GM18520 (cell line): ENCODE measurements at regions not wholly inside any gene's neighbourhood (a gene's known extent, or its start where the extent isn't known, plus 50 kb on each side); places are given as distances from the start of the nearest gene placed in this dataset.
A peak's percentile ranks its signal among the peaks of the same experiment; 100 is the strongest.
"Not testable (repeated sequence)": the region's sequence is repeated elsewhere in the genome, so short reads cannot be mapped to it uniquely, and the experiment has no call there.

ENCODE experiments used
- ATAC-seq: cut with Tn5 transposase; IDR thresholded peaks from one replicate; pipeline ENCODE4 v1.9.1; 2021; ENCODE audit not compliant: unreplicated experiment

DNA sequence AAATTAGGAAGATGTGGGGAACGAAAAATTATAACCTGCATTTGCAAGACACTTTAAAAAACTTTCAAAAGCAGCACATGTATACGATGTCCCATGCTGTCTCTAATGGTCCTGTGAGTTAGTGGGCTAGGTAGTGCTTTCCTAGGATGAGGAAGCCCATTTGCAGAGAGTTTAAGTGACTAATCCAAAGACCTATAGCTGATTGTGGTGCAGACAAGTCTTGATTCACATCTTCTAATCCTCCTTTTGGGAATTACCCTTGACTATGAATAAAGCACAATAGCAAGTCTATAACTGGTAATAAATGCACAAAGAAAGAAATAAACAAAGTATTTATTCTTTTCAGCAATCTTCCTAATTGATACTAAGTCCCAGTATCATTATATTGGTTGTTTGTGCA lies 234.6 kb upstream of the FANCL start:
- no peak for ATAC-seq

DNA sequence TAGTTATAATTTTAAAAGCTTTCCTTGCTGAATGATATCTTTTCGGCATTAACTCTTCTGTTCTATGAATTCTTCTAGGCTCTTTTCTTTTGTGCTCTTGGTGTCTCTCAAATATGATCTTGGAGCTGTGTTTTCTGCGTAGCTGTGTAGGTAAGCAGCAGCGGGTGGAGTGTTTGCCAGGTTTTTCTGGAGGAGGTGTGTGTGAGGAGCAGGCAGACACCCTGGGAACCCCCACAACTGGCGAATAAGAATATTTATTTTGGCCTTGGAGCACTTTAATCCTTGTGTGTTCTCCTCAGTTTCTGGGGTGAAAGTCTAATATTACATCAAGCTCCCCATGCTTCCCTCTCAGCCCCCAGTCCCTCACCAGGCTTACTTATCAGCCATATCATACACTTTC lies 232.0 kb upstream of the FANCL start:
- no peak for ATAC-seq

DNA sequence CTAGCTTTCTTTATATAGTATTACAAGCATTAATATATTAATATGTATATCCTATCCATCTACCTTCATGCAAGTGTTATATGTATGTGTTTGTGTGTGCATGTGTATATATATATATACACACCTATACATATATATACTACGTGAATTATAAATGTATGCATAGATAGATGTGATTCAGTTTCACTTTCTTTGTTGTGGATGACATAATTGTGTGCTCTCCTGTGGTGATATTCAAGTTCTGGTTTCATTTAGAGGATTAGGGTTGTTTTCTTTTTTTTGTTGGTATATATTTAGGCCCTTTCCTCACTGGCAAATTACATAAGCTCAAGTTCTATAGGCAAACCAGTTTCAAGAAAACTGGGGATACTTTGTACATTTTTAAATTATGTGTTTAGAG lies 225.7 kb upstream of the FANCL start:
- peak; percentile 81 for ATAC-seq

DNA sequence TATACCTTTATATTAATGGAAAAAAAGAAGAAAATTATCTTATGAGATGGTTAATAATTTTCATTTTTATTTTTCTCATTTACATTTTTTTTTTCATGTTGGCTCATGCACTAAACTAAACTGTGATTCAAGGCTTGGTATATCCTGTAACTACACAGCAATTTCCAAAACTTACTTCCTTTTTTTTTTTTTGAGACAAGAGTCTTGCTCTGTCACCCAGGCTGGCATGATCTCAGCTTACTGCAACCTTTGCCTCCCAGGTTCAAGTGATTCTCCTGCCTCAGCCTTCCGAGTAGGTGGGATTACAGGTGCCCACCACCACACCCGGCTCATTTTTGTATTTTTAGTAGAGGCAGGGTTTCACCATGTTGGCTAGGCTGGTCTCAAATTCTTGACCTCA lies 224.9 kb upstream of the FANCL start:
- ATAC-seq: not testable (repeated sequence)

DNA sequence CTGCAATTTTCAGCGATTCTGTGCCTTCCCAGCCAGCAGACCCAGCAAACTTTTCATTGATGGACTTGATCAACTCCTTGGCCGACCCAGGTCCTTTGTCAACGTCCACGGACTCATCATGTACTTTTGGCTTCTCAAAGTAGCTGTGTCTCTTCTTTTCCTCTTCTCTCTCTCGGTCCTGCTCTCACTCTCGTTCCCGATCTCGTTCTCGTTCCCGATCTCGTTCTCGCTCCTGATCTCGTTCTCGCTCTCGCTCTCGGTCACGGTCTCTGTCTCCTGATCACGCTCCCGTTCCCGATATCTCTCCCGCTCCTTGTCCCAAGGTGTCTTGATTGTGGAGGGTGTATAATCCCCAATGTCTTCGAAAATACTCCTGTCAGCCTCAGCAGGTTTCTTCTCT lies 219.5 kb upstream of the FANCL start:
- ATAC-seq: no peak

DNA sequence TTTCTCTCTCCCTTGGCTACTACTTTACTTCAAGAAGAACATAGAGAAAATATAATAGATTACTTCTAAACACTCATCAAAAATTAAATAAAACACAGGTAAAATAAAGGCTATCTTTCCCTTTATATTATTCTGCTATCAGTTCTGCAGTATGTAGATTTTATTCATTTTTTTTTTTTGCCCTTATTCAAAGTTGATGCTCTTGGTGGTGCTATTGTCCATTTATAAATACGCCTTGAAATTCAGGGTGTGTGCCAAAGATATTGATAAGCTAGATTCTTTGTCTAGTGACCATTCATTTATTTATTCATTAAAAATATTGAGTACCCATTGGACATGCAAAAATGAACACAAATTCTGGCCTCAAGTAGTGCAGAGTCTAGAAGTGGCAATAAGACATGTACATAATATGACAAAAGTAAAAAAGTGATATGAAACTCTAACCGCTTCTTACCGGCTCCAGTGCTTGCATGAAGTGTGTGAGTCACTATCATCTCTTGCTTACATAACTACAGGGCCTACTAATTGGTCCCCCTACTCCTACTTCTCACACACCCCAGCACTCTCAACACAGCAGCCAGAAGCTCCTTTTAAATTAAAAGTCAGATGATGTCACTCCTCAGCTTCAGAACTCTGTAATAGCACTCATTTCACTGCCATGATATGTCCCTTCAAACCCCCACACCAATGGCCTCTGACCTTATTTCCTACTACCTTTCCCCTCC lies 208.3 kb upstream of the FANCL start:
- peak; percentile 87 for ATAC-seq

DNA sequence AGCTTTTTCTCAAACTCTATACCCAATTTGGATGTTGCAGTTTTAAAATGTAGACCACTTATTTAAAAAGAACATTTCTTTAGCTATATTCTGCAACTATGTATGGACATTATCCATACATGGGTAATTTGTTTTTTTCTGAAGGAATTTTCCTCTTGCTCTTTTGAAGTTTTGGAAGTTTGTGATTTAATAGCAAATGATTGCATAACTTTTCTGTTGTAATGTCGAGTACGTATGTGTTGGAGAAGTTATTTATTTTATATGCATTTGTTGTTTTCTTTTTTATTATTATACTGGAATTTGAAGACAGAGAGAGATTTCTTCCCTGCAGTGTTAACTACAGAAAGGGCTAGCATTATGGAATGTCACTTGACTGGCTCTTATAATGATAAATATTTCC lies 207.7 kb upstream of the FANCL start:
- ATAC-seq: no peak

DNA sequence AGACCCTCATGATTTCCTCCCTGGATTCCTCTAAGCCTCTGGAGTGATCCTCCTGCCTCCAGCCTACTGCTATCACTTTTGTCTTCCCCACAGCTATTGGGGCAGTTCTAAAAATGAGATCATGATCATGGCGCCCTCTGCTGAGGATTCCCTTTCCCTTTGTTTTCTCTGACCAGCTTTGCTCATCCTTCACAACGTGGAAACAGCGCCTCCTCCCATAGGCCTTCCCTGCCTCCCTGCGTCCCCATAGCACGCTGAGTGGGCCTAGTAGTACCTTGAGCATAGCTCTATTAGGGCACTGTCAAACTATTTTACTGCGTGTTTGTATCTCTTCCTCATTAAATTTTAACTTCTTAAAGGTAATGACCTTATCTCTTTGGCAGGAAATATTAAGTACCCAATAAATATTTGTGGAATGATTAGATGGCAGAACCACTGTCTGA lies 207.0 kb upstream of the FANCL start:
- ATAC-seq: no peak

DNA sequence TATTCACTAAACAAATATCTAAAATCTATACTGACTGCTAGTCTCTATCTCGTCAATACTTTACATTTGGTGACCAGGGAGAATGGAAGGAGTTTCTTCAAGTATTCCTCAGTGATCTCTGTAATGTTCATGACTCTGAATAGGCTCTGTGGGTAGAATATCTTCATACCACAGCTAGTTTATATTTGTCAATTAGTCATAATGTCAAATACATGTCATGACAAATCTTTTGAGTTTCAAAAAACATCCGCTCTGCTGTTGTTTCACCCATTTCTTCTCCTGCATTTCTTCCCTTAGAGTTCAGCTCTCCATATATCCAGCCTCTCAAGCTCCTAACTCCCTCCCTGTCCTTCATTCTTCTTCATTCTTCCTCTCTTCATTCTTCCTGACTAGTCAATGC lies 206.5 kb upstream of the FANCL start:
- no peak for ATAC-seq

DNA sequence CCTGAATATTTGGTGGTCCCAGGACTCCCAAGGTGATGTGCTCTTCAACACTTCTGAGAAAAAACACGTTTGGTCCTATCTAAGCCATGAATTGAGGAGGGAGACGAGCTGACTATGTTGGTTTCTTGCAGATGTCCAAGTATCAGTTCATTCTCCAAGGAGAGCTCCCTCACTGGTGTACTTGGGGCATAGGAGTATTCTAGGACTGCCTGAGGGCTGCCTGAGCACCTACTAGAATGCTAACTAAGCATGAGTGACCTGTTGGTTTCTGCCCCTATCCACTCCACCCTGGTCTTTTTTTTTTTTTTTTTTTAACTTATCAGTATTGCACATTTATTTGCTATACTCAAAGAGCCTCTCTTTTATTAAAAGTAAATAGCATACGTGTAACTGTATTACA lies 200.5 kb upstream of the FANCL start:
- no peak for ATAC-seq

DNA sequence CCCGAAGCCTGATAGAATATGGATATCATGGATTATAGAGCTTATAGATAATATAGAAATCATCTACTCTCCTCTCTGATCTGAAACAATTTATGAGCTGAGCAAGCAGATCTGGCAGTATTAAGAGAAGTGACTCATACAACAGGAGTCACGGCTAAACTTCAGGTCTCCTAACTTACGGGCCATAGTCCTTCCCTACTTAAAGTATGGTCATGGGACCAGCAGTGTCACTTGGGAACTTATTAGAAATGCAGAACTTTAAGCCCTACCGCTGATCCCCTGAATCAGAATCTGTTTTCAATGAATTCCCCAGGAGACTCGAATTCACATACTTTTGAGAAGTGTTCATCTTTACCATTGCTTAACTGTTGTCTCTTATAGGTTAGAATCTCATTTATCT lies 195.7 kb upstream of the FANCL start:
- ATAC-seq: no peak

DNA sequence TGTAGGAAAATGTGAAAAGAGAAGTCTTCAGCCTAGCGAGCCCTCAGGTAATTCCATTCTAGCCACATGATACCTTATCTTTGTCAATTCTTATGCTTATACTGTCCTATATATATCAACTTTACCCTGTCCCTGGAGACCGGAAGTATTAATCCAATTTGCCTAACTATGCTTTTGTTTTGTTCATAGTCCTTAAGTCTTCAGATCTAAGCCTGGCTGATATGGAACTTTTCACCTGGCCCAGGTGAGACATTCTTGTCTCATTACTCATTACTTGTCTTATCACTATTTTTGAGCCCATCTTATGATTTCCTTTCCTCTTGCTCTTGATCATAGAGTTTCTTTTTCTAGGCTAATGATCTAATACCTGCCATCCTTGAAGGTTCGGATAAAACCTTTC lies 194.1 kb upstream of the FANCL start:
- ATAC-seq: no peak

DNA sequence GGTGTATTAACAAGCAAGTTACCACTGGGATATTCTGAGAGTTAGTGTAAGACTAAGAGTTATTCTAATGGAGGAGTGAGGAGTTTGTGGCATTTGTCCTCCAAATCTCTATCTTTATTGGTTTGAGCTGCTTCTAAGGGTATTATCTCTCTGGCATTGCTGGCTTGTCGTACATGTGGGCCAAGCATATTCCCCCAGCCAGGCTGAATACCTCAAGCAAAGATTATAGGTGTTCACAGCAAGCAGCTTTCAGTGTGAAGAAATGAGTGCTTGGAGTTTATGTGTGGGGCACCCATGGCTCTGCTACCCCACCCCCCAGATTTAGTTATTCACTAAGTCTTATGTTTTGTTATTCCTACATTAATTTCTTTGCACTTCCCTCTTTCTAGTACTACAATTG lies 193.6 kb upstream of the FANCL start:
- no peak for ATAC-seq

DNA sequence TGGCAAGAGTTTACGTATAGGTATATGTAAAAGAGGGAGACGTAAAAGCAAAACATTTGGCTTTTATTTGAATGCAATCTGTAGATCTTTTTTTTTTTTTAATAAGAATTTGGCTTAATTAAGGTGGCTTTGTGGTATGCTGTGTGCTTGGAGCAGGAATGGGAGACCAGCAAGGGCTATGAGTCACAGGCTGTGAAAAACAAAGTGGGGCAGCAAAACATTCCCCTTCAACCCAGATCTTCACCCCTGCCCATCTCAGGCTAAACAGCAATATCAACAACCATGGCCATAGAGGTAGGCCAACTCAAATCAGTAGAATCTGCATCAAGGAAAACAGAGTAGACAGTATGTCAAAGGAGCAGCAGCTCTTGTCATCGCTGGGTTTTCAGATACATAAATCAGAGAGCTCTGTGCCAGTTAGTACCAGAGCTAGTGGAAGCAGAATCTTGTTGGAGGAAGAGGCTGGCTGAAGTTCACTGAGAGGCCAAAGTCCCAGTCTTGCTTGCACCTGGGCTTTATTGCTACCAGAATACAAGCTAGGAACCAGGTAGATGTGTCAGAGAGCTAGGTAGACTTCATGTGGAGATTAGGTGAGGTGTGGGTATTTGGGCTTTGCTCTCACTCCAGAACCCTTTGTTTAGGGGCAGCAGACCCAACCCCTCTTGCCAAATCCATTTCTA lies 191.5 kb upstream of the FANCL start:
- ATAC-seq: no peak

DNA sequence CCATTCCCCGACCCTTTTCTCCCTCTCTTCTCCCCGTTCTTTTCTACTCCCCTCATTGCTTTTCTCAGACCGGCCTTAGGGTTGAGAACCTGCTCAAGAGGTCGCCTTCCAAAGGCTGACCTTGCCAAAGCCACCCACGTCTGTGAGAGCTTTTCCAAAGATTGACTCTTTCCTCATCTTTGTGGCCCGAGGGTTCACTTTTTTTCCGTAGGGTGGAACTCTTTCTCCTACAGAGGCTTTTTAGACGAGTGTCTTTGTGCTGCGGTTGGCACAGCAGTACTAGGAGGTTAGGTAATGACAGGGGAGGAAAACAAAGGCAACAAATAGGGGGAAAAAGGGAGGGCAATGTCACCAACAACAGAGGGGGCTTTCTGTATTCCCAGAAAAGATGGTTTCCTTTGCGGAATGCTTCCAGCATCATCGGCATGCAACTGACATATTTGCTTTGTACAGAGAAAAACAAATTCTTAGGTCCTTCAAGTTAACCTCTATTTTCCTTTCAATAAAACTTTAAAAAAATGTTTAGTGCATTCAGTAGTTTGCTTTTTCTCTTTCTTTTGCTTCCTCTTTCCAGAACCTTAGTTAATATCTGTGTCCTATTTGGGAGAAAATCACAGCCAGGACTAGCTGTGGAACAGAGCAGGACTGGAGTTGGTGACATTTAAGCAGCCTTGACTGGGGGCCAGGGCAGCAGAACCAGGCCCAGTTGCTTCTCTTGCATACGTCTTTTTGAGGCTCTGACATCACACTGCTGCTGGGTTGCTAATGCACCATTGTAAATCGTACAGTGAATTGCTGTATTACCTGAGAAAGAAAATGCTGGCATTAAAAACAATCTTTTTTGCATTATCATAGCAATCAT lies 188.1 kb upstream of the FANCL start:
- no peak for ATAC-seq

DNA sequence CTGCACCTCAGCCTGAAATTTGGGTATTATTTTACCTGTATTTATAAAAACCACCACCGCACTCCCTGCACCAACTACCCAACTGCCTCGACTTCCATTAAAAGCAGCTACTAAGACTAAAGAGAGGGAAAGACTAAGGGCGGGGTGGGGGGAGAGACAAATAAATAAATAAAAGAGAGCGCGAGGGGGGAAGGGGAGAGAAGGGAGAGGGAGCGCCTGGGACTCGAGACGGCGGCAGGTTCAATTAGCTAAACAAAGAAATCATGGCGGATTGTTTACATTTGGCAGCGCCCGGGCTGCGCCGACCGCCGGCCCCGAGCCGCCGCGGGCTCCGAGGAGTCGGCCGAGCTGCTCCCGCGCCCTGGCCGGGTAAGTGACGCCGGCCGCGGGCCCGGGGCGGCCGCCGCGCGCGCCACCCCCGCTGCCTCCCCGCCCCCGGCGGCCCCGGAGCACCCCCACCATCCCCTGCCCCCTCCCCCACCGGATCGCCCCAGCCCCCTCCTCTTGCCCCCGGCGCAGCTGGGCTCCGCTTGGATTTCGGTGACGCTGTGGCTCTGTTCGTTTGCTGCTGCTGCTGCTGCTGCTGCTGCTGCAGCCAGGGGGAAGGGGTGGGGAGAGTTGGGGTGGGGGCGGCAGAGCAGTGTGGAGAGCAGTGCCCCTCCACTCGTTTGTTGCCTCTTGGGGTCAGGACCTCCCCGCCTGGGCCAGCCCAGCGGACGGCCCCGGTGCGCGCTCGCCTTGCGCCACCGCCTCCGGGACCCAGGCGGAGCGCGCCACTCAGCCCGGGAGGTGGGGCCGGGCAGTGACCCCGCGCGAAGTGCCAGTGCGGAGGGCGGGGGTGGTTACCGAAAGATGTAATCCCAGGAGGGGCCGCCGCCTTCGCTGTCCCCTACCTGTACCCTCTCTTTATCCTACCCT lies 187.2 kb upstream of the FANCL start:
- ATAC-seq: no peak

DNA sequence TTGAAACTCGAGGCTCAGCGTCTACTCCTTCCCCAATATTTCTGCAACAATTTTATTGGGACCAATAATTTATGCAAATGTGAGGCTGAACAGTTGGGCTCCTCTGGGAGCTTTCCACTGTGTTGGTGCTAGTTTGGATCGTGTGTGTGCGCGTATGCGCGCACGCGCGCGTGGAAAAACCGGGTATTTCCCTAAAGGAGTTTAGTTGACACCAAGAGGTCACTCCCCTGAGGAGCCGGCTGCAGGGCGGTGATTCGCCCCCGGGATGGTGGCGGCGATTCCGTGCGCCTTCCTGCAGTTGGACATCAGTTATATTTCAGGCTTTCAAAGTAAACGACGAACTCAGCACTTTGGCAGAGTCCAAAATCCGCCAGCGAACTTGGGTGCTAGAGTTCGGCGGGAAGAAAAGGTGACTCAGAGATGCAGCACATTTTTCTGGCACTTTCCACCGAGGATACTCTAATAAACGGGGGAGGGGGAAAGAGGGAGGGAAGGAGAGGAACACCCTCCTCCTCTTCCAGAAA lies 186.5 kb upstream of the FANCL start:
- no peak for ATAC-seq

DNA sequence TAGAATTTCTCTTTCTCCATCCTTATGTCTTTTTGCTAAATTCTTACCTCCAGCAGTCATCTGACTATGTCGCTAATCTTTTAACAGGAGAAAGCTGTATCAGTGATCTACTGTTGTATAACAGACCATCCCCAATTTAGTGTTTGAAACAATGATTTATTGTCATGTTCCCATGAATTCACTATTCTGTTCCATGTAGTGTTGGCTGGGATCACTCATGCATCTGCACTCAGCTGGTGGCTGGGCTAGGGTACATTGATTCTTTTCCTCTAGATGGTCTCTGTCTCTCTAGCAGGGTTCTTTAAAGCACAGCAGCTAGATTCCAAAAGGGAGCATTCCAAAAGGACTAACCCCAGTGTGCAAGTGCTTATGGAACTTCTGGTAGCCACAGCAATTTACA lies 184.2 kb upstream of the FANCL start:
- ATAC-seq: no peak

DNA sequence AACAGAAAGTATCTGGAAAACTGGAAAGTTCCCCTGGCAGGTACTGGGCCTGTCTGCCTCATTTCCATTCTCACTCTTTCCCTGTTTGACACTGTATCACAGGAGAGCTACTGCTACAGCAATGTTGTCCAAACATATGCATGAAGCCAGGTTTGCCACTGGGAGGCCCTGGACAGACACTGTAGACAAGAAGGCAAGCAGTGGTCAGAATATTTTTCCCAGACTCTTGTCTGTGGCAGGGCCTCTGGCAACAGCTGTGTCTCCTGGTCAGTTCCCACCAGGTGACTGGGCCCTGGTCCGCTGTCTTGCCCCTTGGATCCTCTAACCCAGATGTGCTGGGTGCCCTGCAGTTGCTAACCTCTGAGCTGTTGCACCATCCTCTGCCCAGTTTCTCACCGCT lies 178.9 kb upstream of the FANCL start:
- ATAC-seq: no peak

DNA sequence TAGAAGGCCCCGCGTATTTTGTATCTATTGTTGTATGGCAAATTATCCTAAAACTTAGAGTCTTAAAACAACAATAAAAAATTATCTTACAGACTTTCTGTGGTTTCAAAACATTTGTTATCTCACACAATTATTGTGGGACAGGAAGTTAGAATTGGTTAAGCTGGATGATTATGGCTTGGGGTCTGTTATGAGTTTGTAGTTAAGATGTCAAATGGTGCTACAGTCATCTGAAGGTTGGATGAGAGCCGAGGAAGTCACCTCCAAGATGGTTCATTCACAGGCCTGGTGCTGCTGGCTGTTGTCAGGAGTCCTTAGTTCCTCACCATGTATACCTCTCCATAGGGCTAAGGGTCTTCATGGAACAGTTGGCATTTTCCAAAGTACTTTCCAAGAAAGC lies 175.6 kb upstream of the FANCL start:
- ATAC-seq: no peak

DNA sequence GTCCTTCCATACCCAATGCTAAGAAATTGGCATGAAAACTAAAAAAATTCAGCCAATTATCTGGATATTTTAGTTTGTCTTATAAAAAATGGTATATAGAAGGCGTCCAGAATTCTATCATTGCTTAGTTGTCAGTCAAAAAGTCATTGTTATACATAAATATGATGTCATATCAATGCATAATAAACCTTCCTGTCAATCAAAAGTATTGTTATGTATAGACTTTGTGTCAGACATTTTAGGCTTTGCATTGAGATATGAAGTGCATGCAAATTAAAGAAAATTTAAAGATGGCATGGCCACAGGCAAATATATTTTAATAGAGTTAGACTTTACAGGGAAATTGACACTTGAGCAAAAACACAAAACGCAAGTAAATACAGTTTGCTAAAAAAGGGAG lies 173.4 kb upstream of the FANCL start:
- no peak for ATAC-seq
